Right atrium auricular region (tissue), 2 donors: ENCODE measurements at regions not wholly inside any gene's neighbourhood (a gene's known extent, or its start where the extent isn't known, plus 50 kb on each side); places are given as distances from the start of the nearest gene placed in this dataset.

Source experiments
- DNase-seq: peaks from one replicate; pipeline ENCODE4 v3.0.0-alpha.2; 2019; ENCODE audit warnings: low spot score
- H3K27ac ChIP-seq, 2 donors: fragments of 200-600 bp; sonication (generic); 1 replicate in 1 of 2; 2 replicates in 1 of 2; pipeline ENCODE4 v1.5.1; 2016 to 2019
- H3K27me3 ChIP-seq, 2 donors: fragments of 200-600 bp; sonication (generic); one replicate each; pipeline versions ENCODE4 v1.5.1 to v1.6.0; 2017 to 2019
- H3K36me3 ChIP-seq: fragments of 200-600 bp; sonication (generic); one replicate; pipeline ENCODE4 v1.5.1; 2016
- H3K4me1 ChIP-seq, 2 donors: fragments of 200-600 bp; sonication (generic); one replicate each; pipeline versions ENCODE4 v1.5.1 to v1.6.0; 2017 to 2019
- H3K4me3 ChIP-seq, 2 donors: fragments of 200-600 bp; sonication (generic); 1 replicate in 1 of 2; 2 replicates in 1 of 2; pipeline ENCODE4 v1.5.1; 2017 to 2019; ENCODE audit warnings: mild to moderate bottlenecking in 1 of 2, moderate library complexity in 1 of 2
- H3K9me3 ChIP-seq, 2 donors: fragments of 200-600 bp; sonication (generic); one replicate each; pipeline ENCODE4 v1.5.1; 2019
- TF ChIP-seq, protein P1 (sequence below), 2 donors: fragments of 200-600 bp; sonication (generic); IDR thresholded peaks; one replicate each; pipeline ENCODE4 v1.5.1; 2019; ENCODE audit warnings: antibody characterized with exemption in 2 of 2

DNA sequence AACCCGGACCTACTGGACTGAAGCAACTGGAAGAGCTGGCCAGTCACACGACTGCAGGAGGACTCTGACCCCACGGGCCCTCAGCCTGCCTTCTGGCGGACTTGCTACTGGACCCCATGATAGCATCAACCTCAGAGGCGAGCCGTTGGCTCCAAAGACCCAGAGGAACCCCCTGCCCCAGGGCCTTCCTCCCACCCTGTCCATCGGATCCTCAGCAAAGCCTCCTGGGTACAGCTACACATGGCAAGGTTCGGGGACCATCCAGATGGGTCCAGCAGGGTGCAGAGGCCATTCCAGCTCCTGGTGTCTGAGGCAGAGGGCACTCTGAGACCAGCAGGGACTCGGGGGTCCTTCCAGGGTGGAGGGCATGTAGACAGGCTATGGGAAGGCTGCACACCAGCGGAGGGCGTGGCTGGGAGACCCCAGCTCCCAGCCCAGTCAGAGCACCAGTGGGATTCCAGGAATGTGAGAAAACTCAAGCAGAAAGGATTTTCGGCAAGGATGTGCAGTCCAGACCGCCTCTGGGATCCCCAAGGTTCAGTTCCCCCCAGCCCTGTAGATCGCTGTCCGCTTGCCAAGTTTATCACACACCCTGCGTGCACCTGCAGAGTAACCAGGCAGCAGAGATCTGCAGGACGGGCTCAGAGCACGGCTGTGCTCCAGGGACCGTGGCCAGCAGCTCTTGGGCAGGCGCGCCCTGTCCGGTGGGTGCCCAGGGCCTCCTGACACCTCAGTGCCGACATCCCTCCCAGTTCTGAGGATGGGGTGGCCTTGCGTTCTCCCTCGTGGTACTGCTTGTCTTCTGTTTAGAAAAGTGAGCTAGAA lies 89.8 kb upstream of the PPP2R2D start:
- H3K36me3 ChIP-seq, result no peaks in the 10 kb centered on the region
- DNase-seq, result peak; percentile 46
- TF ChIP-seq, protein P1, sequence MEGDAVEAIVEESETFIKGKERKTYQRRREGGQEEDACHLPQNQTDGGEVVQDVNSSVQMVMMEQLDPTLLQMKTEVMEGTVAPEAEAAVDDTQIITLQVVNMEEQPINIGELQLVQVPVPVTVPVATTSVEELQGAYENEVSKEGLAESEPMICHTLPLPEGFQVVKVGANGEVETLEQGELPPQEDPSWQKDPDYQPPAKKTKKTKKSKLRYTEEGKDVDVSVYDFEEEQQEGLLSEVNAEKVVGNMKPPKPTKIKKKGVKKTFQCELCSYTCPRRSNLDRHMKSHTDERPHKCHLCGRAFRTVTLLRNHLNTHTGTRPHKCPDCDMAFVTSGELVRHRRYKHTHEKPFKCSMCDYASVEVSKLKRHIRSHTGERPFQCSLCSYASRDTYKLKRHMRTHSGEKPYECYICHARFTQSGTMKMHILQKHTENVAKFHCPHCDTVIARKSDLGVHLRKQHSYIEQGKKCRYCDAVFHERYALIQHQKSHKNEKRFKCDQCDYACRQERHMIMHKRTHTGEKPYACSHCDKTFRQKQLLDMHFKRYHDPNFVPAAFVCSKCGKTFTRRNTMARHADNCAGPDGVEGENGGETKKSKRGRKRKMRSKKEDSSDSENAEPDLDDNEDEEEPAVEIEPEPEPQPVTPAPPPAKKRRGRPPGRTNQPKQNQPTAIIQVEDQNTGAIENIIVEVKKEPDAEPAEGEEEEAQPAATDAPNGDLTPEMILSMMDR (IDR thresholded peaks at IDR 0.05), result no peak
- H3K27me3 ChIP-seq, result no peaks in the 10 kb centered on the region
- H3K4me3 ChIP-seq, result no peak overlapping the region
- H3K27ac ChIP-seq, result no peak overlapping the region
- no peaks in the 10 kb centered on the region for H3K9me3 ChIP-seq
- no peaks in the 10 kb centered on the region for H3K4me1 ChIP-seq

DNA sequence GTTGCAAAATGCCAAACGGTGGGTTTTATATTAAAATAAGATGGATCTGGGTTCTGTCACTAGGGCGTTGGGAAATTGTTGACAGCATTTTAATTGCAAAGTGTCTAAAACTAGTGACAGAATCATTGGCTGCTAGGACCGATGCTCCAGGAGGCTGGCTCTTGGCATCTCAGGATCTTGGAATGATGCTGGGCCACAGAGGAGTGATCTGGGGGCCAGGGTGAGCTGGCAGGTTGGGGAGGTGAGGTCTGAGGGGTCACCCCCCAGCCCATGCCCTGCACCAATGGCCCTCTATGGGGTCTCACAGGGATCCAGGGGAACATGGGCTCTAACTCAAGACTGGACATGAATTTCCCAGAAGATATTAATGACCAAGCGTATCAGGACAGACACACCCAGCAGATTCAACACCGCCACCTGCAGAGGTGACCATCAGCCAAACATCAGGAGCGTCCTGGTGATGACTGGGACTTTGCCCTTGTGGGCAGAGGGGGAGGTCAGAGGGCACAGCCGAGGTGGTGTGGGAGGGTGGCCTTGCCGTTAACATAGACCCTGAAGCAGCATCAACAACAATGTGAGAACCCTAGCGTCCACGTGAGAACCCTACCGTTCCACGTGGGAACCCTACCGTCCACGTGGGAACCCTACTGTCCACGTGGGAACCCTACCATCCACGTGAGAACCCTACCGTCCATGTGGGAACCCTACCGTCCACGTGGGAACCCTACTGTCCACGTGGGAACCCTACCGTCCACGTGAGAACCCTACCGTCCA lies 89.0 kb upstream of the PPP2R2D start:
- Histone ChIP-seq H3K27me3 (no peaks in the 10 kb centered on the region), H3K4me3 (no peak overlapping the region), H3K4me1 (no peaks in the 10 kb centered on the region), H3K36me3 (no peaks in the 10 kb centered on the region), H3K9me3 (no peaks in the 10 kb centered on the region), H3K27ac (no peak overlapping the region)
- DNase-seq, result peak; percentile 28
- TF ChIP-seq, protein P1 (IDR thresholded peaks at IDR 0.05), result no peak

DNA sequence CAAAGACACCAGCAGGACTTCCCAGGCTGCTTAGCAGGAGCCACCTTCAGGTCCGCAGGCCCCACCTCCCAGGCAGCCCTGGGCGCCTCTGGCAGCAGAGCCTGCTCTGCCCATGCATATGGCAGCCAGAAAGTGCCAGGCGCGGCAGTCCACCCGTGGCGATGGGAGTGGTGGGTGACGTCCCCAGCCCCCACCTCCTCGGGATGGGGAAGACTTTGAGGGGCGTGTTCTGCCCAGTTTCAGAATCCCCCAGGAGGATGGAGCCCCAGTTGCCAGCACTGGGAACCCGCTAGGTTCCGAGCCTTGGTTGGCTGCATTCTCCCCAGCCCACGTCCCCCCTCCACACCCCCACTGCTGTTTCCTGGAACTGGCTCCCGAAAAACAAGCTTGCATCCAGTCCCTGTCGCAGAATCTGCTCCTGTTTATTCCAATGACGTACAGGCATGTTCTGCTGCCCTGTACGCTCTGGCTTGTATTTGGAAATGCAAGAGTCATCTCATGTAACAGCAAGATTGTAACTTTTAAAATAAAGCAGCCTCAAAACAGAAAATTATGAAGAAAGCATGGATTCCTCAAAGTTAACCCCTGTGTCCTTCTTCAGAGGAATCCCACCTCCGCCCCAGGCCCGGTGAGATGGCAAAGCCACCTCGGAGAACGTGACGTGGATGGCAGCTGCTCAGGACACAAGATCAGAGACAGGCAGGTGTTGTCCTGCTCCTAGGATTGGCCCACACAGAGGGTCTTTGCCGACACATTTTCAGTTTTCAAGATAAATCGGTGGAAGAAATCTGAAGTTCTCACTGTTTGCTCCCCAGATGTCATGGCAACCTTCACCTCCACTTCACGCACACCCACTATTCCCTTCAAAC lies 87.8 kb upstream of the PPP2R2D start:
- H3K4me1 ChIP-seq, result no peaks in the 10 kb centered on the region
- H3K9me3 ChIP-seq, result no peaks in the 10 kb centered on the region
- H3K27me3 ChIP-seq, result no peaks in the 10 kb centered on the region
- peak; percentile 36 for DNase-seq
- no peaks in the 10 kb centered on the region for H3K36me3 ChIP-seq
- H3K27ac ChIP-seq, result no peak overlapping the region
- no peak overlapping the region for H3K4me3 ChIP-seq
- TF ChIP-seq, protein P1 (IDR thresholded peaks at IDR 0.05), result no peak

DNA sequence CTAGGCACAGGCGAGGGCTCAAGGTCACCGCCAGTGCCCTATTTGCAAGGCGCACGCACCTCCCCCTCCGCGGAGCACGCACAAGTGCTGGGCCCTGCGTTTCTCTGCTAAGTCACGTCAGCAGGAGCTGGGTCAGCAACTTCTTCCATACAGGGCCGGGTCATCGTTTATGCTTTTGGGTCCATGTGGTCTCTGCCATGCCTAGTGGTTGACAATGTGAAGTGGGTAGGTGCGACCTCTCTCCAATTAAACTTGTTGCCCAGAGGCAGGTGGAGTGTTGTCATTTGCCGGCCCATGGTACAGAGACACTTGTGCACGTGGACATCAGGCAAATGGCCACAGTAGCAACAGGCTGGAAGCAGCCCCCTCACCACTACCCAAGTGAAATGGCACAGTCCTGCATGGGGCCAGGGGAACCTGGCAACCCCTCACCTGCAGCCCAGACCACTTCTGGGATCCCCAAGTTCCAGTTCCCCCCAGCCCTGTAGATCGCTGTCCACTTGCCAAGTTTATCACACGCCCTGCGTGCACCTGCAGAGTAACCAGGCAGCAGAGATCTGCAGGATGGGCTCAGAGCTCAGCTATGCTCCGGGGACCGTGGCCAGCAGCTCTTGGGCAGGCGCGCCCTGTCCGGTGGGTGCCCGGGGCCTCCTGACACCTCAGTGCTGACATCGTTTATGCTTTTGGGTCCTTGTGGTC lies 86.1 kb upstream of the PPP2R2D start:
- H3K4me3 ChIP-seq, result no peak overlapping the region
- peak; percentile 36 for DNase-seq

More for the DNA sequence above, 86.1 kb upstream of the PPP2R2D start:
- Histone ChIP-seq H3K27me3 (no peaks in the 10 kb centered on the region), H3K4me1 (no peaks in the 10 kb centered on the region), H3K27ac (no peak overlapping the region), H3K9me3 (no peaks in the 10 kb centered on the region), H3K36me3 (no peaks in the 10 kb centered on the region)
- TF ChIP-seq, protein P1 (IDR thresholded peaks at IDR 0.05), result no peak
